Endothelial cell of umbilical vein (primary cell): ENCODE measurements at regions not wholly inside any gene's neighbourhood (a gene's known extent, or its start where the extent isn't known, plus 50 kb on each side); places are given as distances from the start of the nearest gene placed in this dataset.

Source experiments
- CTCF ChIP-seq, 2 donors: IDR thresholded peaks; 1 replicate in 1 of 2; 2 replicates in 1 of 2; pipeline ENCODE4 v1.5.1; 2011; ENCODE audit warnings: low read length in 2 of 2, mild to moderate bottlenecking in 2 of 2, moderate library complexity in 2 of 2, control low read depth in 1 of 2, inconsistent platforms in 1 of 2, low read depth in 1 of 2; ENCODE audit not compliant: insufficient read depth in 1 of 2; ENCODE audit errors: extremely low read depth in 1 of 2
- EZH2 ChIP-seq: IDR thresholded peaks from 2 replicates; pipeline ENCODE4 v1.6.1; 2012; ENCODE audit warnings: borderline replicate concordance, low read depth, mild to moderate bottlenecking, moderate library complexity, low read length, inconsistent platforms; ENCODE audit not compliant: severe bottlenecking
- POLR2A ChIP-seq: IDR thresholded peaks from 2 replicates; pipeline ENCODE4 v1.6.1; 2012; ENCODE audit warnings: low read depth, mild to moderate bottlenecking, control low read depth, low read length
- POLR2AphosphoS5 ChIP-seq: IDR thresholded peaks from 2 replicates; pipeline ENCODE4 v1.6.1; 2012; ENCODE audit warnings: low read depth, mild to moderate bottlenecking, control low read depth, low read length, moderate library complexity; ENCODE audit not compliant: insufficient read depth

GRCh38 chr5:13249854-13250253 is 694.6 kb downstream of the DNAH5 start:
- TF ChIP-seq EZH2 (no peak), POLR2A (no peak), POLR2AphosphoS5 (peak; percentile 38), CTCF (IDR thresholded peaks at IDR 0.05; ENCODE audit: extremely low read depth in 1 of 2, insufficient read depth in 1 of 2, low read depth in 1 of 2, low read length in 2 of 2) (no peak)
